Progenitor cell of endocrine pancreas (in vitro differentiated cells): ENCODE measurements at regions not wholly inside any gene's neighbourhood (a gene's known extent, or its start where the extent isn't known, plus 50 kb on each side); places are given as distances from the start of the nearest gene placed in this dataset.
"Not testable (repeated sequence)": the region's sequence is repeated elsewhere in the genome, so short reads cannot be mapped to it uniquely, and the experiment has no call there.

Experiments
- DNase-seq: peaks from one replicate; pipeline ENCODE4 v3.0.0; 2021; ENCODE audit warnings: low spot score; ENCODE audit not compliant: unreplicated experiment
- H3K27ac Mint-ChIP-seq: 2 replicates; pipeline ENCODE4 v1.8.0; 2021; ENCODE audit warnings: mild to moderate bottlenecking, moderate library complexity, mixed read lengths
- H3K27me3 Mint-ChIP-seq: 2 replicates; pipeline ENCODE4 v1.8.0; 2021; ENCODE audit warnings: mixed read lengths
- H3K36me3 Mint-ChIP-seq: 2 replicates; pipeline ENCODE4 v1.8.0; 2022; ENCODE audit warnings: mixed read lengths; ENCODE audit not compliant: insufficient read depth
- H3K4me1 Mint-ChIP-seq: 2 replicates; pipeline ENCODE4 v1.8.0; 2021; ENCODE audit warnings: low read depth, mixed read lengths
- H3K4me3 Mint-ChIP-seq: 2 replicates; pipeline ENCODE4 v1.8.0; 2021; ENCODE audit warnings: low read depth, mild to moderate bottlenecking, moderate library complexity, mixed read lengths
- H3K9me3 Mint-ChIP-seq: 2 replicates; pipeline ENCODE4 v1.8.0; 2021; ENCODE audit warnings: low read depth, mixed read lengths
- TF ChIP-seq, protein P1 (sequence below): fragments of 200-600 bp; sonication (generic); IDR thresholded peaks from one replicate; pipeline ENCODE4 v1.5.0; 2021; ENCODE audit warnings: antibody characterized with exemption, mild to moderate bottlenecking; ENCODE audit not compliant: unreplicated experiment

DNA sequence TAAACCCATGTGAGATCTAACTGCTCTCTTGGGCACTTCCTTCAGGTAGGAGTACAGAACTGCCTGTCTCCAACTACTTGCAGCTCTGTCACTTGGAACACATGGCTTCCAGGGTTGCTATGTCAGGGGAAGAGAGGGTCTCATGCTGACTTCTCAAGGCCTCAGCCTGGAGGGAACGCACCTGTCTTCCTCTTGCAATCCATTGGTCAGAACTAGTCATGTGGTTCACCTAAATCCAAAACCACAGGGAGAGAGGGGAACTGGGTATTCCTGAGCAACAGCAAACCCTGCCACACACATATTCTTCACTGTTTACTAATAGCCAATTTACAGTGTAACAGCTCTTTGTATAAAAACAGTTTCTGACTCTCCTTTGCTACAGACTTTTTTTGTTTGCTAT lies 206.1 kb downstream of the KCNJ2 start:
- TF ChIP-seq, protein P1, sequence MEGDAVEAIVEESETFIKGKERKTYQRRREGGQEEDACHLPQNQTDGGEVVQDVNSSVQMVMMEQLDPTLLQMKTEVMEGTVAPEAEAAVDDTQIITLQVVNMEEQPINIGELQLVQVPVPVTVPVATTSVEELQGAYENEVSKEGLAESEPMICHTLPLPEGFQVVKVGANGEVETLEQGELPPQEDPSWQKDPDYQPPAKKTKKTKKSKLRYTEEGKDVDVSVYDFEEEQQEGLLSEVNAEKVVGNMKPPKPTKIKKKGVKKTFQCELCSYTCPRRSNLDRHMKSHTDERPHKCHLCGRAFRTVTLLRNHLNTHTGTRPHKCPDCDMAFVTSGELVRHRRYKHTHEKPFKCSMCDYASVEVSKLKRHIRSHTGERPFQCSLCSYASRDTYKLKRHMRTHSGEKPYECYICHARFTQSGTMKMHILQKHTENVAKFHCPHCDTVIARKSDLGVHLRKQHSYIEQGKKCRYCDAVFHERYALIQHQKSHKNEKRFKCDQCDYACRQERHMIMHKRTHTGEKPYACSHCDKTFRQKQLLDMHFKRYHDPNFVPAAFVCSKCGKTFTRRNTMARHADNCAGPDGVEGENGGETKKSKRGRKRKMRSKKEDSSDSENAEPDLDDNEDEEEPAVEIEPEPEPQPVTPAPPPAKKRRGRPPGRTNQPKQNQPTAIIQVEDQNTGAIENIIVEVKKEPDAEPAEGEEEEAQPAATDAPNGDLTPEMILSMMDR: no peak
- no peak for DNase-seq
- H3K27me3 Mint-ChIP-seq: peaks cover 4% of the 10 kb centered on the region

DNA sequence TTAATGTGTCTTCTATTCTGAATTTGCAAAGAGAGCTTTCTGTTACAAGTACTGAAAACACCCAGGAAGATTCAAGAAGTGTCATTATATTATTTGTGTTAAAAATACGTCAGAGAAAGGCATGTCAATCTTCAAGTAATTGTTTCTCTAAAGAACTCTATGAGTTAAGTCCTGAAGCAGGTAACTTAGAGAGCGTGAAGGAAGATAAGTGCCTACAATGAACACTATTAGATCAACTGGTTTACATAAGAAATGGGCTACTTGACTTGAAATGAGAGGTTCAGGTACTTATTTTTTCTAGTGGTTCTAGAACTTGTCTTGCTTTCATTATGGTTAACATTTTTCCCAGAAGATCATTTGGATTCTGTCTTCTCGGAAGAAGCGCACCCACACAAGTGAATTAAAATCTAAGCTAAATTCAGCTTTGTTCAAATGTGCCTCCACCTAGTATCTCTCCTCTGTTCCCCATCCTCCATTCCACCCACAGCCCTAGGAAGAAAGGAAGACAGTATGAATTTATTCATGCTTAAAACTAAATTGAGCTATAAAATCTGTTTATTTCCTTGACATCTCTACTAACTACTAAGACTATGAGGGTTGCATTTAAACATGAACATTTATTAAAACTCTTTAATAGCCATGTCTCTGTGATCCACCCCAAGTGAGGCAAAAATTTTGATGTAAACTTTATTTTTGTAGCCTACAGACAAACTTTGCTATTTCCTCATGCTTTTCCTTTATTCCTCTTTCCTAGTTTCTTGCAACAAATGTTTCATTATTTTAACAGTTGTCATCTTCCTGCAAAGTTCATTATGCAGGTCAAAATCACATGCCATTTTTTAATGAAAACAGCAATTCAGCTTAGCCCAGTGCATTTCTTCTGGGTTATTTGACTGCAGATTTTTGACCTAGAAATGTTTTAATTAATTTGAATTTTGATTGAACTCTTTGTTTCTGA lies 206.8 kb downstream of the KCNJ2 start:
- no peaks in the 10 kb centered on the region for H3K9me3 Mint-ChIP-seq
- no peak overlapping the region for H3K27ac Mint-ChIP-seq
- TF ChIP-seq, protein P1: no peak
- peaks cover 4% of the 10 kb centered on the region for H3K27me3 Mint-ChIP-seq
- H3K4me1 Mint-ChIP-seq: no peaks in the 10 kb centered on the region
- no peaks in the 10 kb centered on the region for H3K36me3 Mint-ChIP-seq
- no peak overlapping the region for H3K4me3 Mint-ChIP-seq
- DNase-seq: no peak

More for the DNA sequence above, 206.1 kb downstream of the KCNJ2 start:
- Mint-ChIP-seq H3K27ac (no peak overlapping the region), H3K4me1 (no peaks in the 10 kb centered on the region), H3K9me3 (no peaks in the 10 kb centered on the region), H3K4me3 (no peak overlapping the region), H3K36me3 (no peaks in the 10 kb centered on the region)

DNA sequence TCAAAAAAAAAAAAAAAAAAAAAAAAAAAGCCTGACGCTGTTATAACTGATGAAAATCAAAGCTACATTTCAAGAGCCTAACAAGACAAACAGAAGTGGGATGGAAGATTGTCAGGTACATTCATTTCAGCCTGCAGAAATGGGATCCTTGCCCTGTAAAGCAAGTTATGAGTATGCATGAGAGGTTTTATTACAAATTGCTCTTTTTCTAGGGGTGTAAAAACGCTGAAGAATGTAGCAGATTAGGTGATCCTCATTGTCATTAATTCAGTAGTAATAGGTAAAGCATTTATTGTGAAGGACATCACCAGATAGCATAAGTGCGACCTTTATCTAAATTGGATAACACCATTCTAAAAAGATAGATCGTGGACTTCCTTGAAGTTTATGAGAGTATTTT lies 208.3 kb downstream of the KCNJ2 start:
- Mint-ChIP-seq H3K4me3 (no peak overlapping the region), H3K36me3 (no peaks in the 10 kb centered on the region), H3K4me1 (no peaks in the 10 kb centered on the region), H3K27ac (peak overlapping the region; percentile 7), H3K27me3 (peaks cover 4% of the 10 kb centered on the region), H3K9me3 (no peaks in the 10 kb centered on the region)
- TF ChIP-seq, protein P1: no peak
- DNase-seq: no peak

DNA sequence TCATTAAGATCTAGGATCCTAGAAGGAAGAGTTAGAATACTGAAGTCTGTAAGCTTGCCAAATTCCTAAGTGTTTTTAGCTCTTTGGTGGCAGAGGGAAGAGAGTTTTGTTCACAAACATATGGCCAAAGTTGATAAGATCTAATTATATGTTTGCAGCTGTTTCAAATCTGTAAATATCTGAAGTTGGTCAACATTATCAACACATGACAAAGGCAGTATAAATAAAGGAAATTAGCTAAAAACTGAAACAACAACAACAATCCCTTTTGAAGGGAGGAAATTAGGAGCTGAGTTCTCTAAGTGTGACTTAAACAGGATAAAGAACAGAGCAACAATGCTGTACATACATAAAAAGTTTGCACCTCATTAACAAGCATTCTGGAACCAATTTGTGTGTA lies 208.7 kb downstream of the KCNJ2 start:
- TF ChIP-seq, protein P1: no peak
- H3K27ac Mint-ChIP-seq: no peak overlapping the region

DNA sequence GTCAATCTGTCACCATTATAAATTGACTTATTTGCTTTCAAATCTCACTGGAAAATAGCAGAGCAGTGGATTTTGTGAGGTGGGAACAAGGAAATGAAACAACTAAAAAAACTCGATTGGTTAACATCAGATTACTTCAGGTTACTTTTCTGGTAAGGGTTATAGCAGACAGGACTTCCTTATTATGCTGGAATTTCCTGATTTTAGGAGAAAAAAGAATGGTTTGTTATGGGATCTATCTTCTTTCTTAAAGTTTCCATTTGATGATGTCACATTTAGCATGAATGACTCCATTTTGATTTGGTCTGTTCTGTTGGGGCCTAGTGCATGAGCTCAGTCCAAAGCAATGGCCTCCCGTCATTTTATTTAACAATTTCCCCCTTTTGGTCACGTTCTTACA lies 210.6 kb downstream of the KCNJ2 start:
- H3K27me3 Mint-ChIP-seq: peaks cover 7% of the 10 kb centered on the region
- H3K4me1 Mint-ChIP-seq: no peaks in the 10 kb centered on the region
- DNase-seq: no peak
- no peaks in the 10 kb centered on the region for H3K9me3 Mint-ChIP-seq
- H3K4me3 Mint-ChIP-seq: no peak overlapping the region
- no peak overlapping the region for H3K27ac Mint-ChIP-seq
- TF ChIP-seq, protein P1: no peak
- no peaks in the 10 kb centered on the region for H3K36me3 Mint-ChIP-seq

More for the DNA sequence above, 208.7 kb downstream of the KCNJ2 start:
- H3K4me3 Mint-ChIP-seq: no peak overlapping the region
- no peaks in the 10 kb centered on the region for H3K36me3 Mint-ChIP-seq
- no peak for DNase-seq
- peaks cover 7% of the 10 kb centered on the region for H3K27me3 Mint-ChIP-seq
- no peaks in the 10 kb centered on the region for H3K4me1 Mint-ChIP-seq
- H3K9me3 Mint-ChIP-seq: no peaks in the 10 kb centered on the region

DNA sequence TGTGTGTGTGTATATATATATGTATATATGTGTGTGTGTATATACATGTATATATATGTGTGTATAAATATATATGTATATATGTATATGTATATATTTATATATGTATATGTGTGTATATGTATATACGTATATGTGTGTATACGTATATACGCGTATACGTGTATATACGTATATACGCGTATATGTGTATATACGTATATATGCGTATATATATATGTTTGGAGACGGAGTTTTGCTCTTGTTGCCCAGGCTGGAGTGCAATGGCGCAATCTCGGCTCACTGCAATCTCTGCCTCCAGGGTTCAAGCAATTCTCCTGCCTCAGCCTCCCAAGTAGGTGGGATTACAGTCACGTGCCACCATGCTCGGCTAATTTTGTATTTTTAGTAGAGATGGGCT lies 212.6 kb downstream of the KCNJ2 start:
- H3K27ac Mint-ChIP-seq, H3K36me3 Mint-ChIP-seq, DNase-seq, H3K4me3 Mint-ChIP-seq, H3K27me3 Mint-ChIP-seq, H3K9me3 Mint-ChIP-seq, H3K4me1 Mint-ChIP-seq: not testable (repeated sequence)
